Vagina (tissue), 2 donors: ENCODE measurements at regions not wholly inside any gene's neighbourhood (a gene's known extent, or its start where the extent isn't known, plus 50 kb on each side); places are given as distances from the start of the nearest gene placed in this dataset.

Experiments
- DNase-seq, 2 donors: peaks; one replicate each; pipeline ENCODE4 v3.0.0-alpha.2; 2017; ENCODE audit errors: extremely low spot score in 2 of 2
- H3K27ac ChIP-seq: fragments of 200-600 bp; sonication (generic); one replicate; pipeline ENCODE4 v1.5.1; 2019
- H3K27me3 ChIP-seq: fragments of 200-600 bp; sonication (generic); one replicate; pipeline ENCODE4 v1.5.1; 2019
- H3K36me3 ChIP-seq, 2 donors: fragments of 200-600 bp; sonication (generic); one replicate each; pipeline ENCODE4 v1.5.1; 2017 to 2019
- H3K4me1 ChIP-seq: fragments of 200-600 bp; sonication (generic); one replicate; pipeline ENCODE4 v1.5.1; 2019
- H3K4me3 ChIP-seq, 2 donors: fragments of 200-600 bp; sonication (generic); 1 replicate in 1 of 2; 2 replicates in 1 of 2; pipeline ENCODE4 v1.5.1; 2016 to 2019
- H3K9me3 ChIP-seq: fragments of 200-600 bp; sonication (generic); one replicate; pipeline ENCODE4 v1.5.1; 2019
- POLR2A ChIP-seq, 2 donors: fragments of 450-650 bp; IDR thresholded peaks; one replicate each; pipeline ENCODE4 v1.6.1; 2017; ENCODE audit warnings: antibody characterized with exemption in 2 of 2, mild to moderate bottlenecking in 2 of 2, moderate library complexity in 2 of 2
- POLR2AphosphoS5 ChIP-seq, 2 donors: sonication (generic); formaldehyde crosslinking; IDR thresholded peaks; one replicate each; pipeline ENCODE4 v1.9.0; 2017; ENCODE audit warnings: antibody characterized with exemption in 2 of 2, mild to moderate bottlenecking in 2 of 2, low read depth in 1 of 2; ENCODE audit not compliant: insufficient read depth in 1 of 2
- intact Hi-C: fragments of 100-400 bp; cut with DNase I; formaldehyde crosslinking; loops from one replicate; pipeline ENCODE4 v1.15.1; 2023
- TF ChIP-seq, protein P1 (sequence below), 3 experiments: fragments of 450-650 bp in 2 of 3; fragments of 200-600 bp in 1 of 3; sonication (generic) in 1 of 3; IDR thresholded peaks; one replicate each; pipeline ENCODE4 v1.5.1; 2017 to 2019; ENCODE audit warnings: antibody characterized with exemption in 3 of 3, mild to moderate bottlenecking in 2 of 3, moderate library complexity in 2 of 3

GRCh38 chr18:7170292-7170691 lies 52.7 kb upstream of the LAMA1 start:
- Histone ChIP-seq H3K27ac (no peak overlapping the region), H3K27me3 (no peaks in the 10 kb centered on the region), H3K4me3 (no peak overlapping the region), H3K4me1 (no peaks in the 10 kb centered on the region), H3K9me3 (no peaks in the 10 kb centered on the region), H3K36me3 (no peaks in the 10 kb centered on the region)
- intact Hi-C loops, result loop anchor here (10.0 kb wide), 1 partner anchor 245 kb away; no protein-coding TSS in a partner anchor
- TF ChIP-seq, protein P1, sequence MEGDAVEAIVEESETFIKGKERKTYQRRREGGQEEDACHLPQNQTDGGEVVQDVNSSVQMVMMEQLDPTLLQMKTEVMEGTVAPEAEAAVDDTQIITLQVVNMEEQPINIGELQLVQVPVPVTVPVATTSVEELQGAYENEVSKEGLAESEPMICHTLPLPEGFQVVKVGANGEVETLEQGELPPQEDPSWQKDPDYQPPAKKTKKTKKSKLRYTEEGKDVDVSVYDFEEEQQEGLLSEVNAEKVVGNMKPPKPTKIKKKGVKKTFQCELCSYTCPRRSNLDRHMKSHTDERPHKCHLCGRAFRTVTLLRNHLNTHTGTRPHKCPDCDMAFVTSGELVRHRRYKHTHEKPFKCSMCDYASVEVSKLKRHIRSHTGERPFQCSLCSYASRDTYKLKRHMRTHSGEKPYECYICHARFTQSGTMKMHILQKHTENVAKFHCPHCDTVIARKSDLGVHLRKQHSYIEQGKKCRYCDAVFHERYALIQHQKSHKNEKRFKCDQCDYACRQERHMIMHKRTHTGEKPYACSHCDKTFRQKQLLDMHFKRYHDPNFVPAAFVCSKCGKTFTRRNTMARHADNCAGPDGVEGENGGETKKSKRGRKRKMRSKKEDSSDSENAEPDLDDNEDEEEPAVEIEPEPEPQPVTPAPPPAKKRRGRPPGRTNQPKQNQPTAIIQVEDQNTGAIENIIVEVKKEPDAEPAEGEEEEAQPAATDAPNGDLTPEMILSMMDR (IDR thresholded peaks at IDR 0.05), result no peak
- TF ChIP-seq POLR2AphosphoS5 (IDR thresholded peaks at IDR 0.05; ENCODE audit: insufficient read depth in 1 of 2, low read depth in 1 of 2), result no peak
- TF ChIP-seq POLR2A (IDR thresholded peaks at IDR 0.05), result no peak
- no peak for DNase-seq

- intact Hi-C loops, result no loop called here
- H3K27me3 ChIP-seq, result no peaks in the 10 kb centered on the region
- H3K4me1 ChIP-seq, result no peaks in the 10 kb centered on the region
- H3K4me3 ChIP-seq, result no peak overlapping the region
- TF ChIP-seq, protein P1 (IDR thresholded peaks at IDR 0.05), result no peak
- TF ChIP-seq POLR2AphosphoS5 (IDR thresholded peaks at IDR 0.05; ENCODE audit: insufficient read depth in 1 of 2, low read depth in 1 of 2) (no peak), POLR2A (IDR thresholded peaks at IDR 0.05) (no peak)
- no peaks in the 10 kb centered on the region for H3K36me3 ChIP-seq
- no peaks in the 10 kb centered on the region for H3K9me3 ChIP-seq
- no peak for DNase-seq
- no peak overlapping the region for H3K27ac ChIP-seq
These were observed 52.0 kb upstream of the LAMA1 start for GRCh38 chr18:7169601-7170000.

GRCh38 chr18:7168408-7168807 lies 50.8 kb upstream of the LAMA1 start:
- H3K27ac ChIP-seq, result no peak overlapping the region
- H3K4me1 ChIP-seq, result no peaks in the 10 kb centered on the region
- no peak overlapping the region for H3K4me3 ChIP-seq
- DNase-seq, result no peak
- H3K9me3 ChIP-seq, result no peaks in the 10 kb centered on the region
- intact Hi-C loops, result no loop called here
- TF ChIP-seq, protein P1 (IDR thresholded peaks at IDR 0.05), result no peak
- no peak for TF ChIP-seq POLR2AphosphoS5 (IDR thresholded peaks at IDR 0.05; ENCODE audit: insufficient read depth in 1 of 2, low read depth in 1 of 2)
- TF ChIP-seq POLR2A (IDR thresholded peaks at IDR 0.05), result no peak
- no peaks in the 10 kb centered on the region for H3K36me3 ChIP-seq
- no peaks in the 10 kb centered on the region for H3K27me3 ChIP-seq
